AG09319 (cell line): ENCODE measurements at regions not wholly inside any gene's neighbourhood (a gene's known extent, or its start where the extent isn't known, plus 50 kb on each side); places are given as distances from the start of the nearest gene placed in this dataset.

Experiments
- DNase-seq: peaks from one replicate; pipeline ENCODE4 v3.0.0-alpha.2; 2010; ENCODE audit warnings: low read depth; ENCODE audit errors: extremely low read depth
- TF ChIP-seq, protein P1 (sequence below): IDR thresholded peaks from 2 replicates; pipeline ENCODE4 v1.5.1; 2011; ENCODE audit warnings: low read depth, mild to moderate bottlenecking, inconsistent platforms, low read length, moderate library complexity

DNA sequence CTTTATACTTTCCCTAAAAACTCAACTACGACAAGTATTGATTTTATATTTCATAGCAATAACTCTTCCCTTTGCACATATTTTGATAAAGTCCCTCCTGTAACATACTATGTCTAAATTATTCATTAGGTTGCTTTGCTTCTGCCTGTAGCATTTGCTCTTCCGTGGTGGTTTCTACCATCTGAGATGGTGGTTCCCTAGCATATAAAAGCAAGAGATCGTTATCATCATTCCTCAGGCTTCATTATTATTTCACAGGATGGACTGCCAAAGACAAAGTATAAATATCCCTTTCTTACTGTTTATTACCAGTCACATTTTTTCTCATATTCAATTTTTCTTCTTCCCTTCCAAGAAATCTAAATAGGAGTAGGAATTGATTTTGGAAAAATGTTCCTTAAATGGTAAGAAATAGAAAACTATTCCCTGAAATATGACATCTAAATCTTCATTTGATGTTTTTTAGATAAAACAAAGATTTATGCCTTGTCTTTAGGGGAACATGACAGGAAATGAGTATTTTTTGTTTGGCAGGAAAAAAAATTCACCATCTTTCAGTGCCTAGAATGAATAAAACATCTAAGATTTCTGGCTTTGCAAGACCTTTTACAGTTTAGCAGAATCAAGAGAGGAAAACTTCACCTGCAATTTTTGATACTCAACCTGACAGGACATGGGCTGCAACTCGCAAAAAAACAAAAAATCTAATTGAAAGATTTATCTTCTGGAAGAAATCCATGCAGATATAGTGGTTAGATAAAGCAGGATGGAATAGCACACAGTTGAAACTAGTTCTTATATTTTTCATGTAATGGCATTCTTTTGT is 340.0 kb downstream of the SPRY2 start:
- TF ChIP-seq, protein P1, sequence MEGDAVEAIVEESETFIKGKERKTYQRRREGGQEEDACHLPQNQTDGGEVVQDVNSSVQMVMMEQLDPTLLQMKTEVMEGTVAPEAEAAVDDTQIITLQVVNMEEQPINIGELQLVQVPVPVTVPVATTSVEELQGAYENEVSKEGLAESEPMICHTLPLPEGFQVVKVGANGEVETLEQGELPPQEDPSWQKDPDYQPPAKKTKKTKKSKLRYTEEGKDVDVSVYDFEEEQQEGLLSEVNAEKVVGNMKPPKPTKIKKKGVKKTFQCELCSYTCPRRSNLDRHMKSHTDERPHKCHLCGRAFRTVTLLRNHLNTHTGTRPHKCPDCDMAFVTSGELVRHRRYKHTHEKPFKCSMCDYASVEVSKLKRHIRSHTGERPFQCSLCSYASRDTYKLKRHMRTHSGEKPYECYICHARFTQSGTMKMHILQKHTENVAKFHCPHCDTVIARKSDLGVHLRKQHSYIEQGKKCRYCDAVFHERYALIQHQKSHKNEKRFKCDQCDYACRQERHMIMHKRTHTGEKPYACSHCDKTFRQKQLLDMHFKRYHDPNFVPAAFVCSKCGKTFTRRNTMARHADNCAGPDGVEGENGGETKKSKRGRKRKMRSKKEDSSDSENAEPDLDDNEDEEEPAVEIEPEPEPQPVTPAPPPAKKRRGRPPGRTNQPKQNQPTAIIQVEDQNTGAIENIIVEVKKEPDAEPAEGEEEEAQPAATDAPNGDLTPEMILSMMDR = no peak
- DNase-seq = no peak

DNA sequence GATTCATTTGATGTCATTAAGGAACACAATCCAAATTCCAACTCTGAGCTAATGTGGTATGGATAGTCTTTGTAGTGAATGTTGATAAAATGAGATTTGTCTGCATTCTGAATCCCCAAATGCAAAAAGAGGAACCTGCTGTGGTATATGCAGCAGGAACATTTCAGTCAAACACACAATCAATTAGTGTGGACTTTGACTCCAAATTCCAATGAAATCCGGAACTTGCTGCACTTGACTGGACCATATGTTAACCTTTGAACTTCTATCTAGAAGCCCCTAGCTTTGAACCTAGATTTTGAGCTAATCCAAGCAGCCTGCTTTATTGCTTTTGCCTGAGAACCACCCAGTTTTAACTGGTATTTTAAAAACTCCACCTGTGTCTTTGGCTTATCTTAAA is 341.3 kb downstream of the SPRY2 start:
- no peak for DNase-seq
- TF ChIP-seq, protein P1 = no peak

DNA sequence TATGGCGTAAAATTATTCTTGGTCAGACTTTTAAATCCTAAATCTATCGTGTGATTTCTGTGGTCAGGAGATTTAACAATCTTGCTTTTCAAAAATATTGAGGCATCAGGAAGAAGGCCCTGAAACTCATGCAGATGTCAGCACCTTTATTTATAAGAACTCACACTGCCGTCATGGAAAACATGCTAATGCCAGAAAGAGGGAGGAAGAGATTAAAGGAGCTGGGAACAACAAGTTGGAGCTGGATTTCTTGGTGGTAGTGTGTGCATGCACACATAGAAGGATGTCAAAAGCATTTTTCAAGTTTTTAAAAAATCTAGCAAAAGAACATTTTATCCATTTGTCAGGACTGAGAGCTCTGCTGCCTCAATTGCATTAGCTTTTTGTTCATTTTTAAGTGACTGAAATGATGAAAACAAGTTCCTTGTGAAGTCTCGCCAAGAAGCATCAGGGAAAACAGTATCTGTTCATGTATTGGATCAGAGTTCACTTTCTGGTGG is 342.5 kb downstream of the SPRY2 start:
- TF ChIP-seq, protein P1 = no peak
- no peak for DNase-seq

DNA sequence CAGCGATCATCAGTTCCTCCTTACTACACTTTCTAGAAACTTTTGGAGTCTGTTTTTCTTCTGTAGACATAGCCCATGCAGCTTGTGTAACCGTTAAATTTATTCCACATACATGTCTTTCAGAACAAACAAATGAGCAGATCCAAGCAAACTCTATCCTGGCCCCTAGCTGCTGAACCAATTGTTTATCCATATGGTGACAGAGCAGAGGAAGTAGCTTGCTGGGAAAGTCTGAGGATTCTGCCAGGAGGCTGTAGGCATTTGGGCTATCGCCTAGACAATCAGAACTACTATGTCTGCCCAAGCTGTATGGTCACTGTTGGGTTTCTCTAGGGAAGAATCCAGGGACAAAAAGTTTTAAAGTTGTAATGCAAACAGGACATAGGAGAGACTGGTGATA is 343.7 kb downstream of the SPRY2 start:
- no peak for DNase-seq
- TF ChIP-seq, protein P1 = no peak

DNA sequence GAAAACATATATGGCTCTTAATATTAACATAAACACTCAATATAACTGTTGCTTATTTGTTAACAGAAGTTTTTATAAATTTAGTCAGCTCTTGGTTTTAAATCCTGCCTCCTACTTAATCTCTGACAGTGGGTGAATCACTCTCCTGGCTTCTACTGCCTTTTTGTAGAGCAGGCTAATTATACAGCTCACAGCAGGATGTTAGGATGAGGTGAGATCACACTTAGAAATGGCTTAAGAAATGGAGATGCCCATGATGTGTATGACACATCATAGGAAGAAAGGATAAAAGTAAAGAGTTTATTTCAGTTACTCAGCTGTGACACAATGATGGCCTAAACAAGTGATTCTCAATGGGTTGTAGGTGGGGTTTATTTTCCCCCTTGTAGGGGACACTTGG is 345.6 kb downstream of the SPRY2 start:
- DNase-seq = no peak
- TF ChIP-seq, protein P1 = no peak

DNA sequence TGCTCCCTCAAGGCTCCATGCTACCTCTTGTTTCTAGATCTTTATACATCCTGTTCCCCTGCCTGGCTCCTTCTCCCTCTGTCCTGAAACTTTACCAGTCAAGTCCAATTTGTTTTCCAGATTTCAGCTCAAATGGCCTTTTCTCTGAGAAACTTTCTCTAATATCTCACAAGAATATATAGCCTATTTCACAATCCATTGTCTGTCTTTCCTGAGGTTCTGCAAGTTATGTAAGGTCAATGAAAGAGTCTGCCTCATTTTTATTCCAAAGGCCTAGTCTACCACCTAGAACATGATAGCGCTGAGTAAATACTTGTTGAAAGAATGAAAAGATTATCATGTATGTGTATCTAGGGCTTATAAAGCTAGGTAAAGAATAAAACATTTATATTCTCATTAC is 348.8 kb downstream of the SPRY2 start:
- DNase-seq = no peak
- TF ChIP-seq, protein P1 = no peak

DNA sequence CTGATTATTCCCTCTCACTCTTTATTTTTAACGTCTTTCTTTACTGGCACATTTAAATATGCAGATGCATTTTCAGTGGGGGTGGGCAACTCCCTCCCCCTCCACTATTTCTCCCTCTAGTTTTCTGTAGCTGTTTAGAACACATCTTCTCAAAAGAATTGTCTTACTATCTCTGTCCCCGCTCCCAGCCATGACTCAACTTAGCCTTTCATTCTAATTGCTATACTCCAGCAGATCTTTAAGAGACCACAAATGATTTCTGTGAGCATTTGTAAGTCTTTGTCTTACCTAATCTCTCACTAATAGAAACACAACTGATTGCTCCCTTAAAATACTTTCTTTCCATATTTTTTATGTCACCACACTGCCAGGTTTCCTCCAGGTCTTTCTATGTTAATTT is 350.9 kb downstream of the SPRY2 start:
- TF ChIP-seq, protein P1 = no peak
- no peak for DNase-seq
